ENCODE measurements at regions not wholly inside any gene's neighbourhood (a gene's known extent, or its start where the extent isn't known, plus 50 kb on each side); places are given as distances from the start of the nearest gene placed in this dataset.

DNA sequence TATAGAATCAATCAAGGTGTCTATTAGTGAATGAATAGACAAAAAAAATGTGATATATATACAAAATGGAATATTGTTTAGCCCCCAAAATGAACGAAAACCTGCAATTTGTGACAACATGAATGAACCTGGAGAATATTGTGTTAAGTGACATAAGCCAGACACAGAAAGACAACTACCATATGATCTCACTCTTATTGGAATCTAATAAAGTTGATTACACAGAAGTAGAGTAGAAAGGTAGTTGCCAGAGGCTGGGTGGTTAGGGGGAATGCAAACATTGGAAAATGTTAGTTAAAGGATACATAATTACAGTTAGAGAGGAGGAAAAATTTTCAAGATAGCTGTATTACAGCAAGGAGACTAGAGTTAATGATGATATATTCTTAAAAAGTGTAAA lies 1962.3 kb downstream of the EFNA5 start:
- Histone ChIP-seq H3K9ac (ENCODE audit: low read depth, low read length) (no peak overlapping the region), H3K36me3 (ENCODE audit: insufficient read depth, low read length) (no peaks in the 10 kb centered on the region), H3K4me3 (ENCODE audit: low read length) (no peak overlapping the region), H3K9me3 (ENCODE audit: insufficient read depth, low read depth, low read length) (peaks cover 3% of the 10 kb centered on the region; the same call in 1 of the 2 replicates), H3K27me3 (ENCODE audit: insufficient read depth, low read length) (no peaks in the 10 kb centered on the region), H3K4me1 (ENCODE audit: insufficient read depth, low read length) (0 out of 2 replicates have a peak, but pooled peaks cover 7% of the 10 kb centered on the region), H3K27ac (ENCODE audit: low read depth, low read length) (no peak overlapping the region)
- no CpG with 5 or more reads among the region's 1 CpG for WGBS

DNA sequence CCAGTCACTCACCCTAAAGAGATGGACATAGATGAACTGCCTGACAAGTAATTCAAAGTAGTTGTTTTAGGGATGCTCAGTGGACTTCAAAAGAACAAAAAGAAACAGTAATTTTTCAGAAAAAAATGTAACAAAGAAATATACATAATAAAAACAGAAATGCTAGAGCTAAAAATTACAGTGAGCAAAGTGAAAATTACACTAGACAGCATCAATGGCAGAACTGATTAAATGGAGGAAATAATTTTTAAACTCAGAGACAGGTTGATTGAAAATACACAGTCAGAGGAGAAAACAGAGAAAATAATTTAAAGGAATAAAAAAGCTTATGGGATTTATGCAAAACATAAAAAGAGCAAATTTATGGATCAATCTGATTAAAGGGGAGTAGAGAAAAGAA lies 1968.4 kb downstream of the EFNA5 start:
- no peaks in the 10 kb centered on the region for H3K4me1 ChIP-seq (ENCODE audit: insufficient read depth, low read length)
- H3K27me3 ChIP-seq (ENCODE audit: insufficient read depth, low read length), result no peaks in the 10 kb centered on the region
- H3K27ac ChIP-seq (ENCODE audit: low read depth, low read length), result no peak overlapping the region
- H3K36me3 ChIP-seq (ENCODE audit: insufficient read depth, low read length), result no peaks in the 10 kb centered on the region
- H3K9ac ChIP-seq (ENCODE audit: low read depth, low read length), result no peak overlapping the region
- H3K4me3 ChIP-seq (ENCODE audit: low read length), result no peak overlapping the region
- H3K9me3 ChIP-seq (ENCODE audit: insufficient read depth, low read depth, low read length), result peaks cover 16% of the 10 kb centered on the region; the same call in 1 of the 2 replicates

DNA sequence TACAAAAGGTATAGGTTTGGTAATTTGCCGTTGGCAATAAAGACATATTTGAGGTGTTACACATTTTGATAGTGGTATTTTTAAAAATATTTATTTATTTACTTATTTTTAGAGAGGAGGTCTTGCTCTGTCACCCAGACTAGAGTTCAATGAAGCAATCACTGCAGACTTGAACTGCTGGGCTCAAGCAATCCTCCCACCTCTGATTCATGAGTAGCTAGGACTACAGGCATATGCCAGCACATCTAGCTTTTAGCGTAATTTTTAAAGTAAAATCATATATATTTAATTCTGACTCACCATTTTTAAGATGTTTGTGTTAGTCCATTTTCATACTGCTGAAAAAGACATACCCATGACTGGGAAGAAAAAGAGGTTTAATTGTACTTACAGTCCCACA lies 1974.3 kb downstream of the EFNA5 start:
- no peak overlapping the region for H3K4me3 ChIP-seq (ENCODE audit: low read length)
- WGBS, result 100% methylated on average over 1 of the region's 2 CpGs

DNA sequence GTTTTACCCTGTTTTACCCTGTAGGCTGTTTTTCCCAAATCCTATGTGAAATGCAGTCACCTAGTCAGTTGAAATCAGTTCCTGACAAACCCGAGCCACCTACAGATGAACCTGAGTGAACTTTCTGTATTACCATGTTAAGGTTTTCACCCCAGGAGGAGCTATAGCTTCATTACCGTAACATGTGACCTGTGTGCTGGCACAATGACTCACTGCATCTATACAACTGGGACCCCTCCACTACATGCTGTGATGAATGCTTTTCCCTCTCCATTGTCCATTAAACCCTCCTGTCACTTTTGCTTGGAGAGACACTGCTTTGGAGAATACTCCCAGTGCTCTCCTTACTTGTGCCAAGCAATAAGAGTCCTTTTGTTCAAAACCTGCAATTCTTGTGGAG lies 1974.8 kb downstream of the EFNA5 start:
- Histone ChIP-seq H3K4me3 (ENCODE audit: low read length) (no peak overlapping the region), H3K27me3 (ENCODE audit: insufficient read depth, low read length) (no peaks in the 10 kb centered on the region), H3K9ac (ENCODE audit: low read depth, low read length) (no peak overlapping the region), H3K27ac (ENCODE audit: low read depth, low read length) (no peak overlapping the region), H3K36me3 (ENCODE audit: insufficient read depth, low read length) (no peaks in the 10 kb centered on the region), H3K4me1 (ENCODE audit: insufficient read depth, low read length) (peaks cover 9% of the 10 kb centered on the region; the same call in 1 of the 2 replicates), H3K9me3 (ENCODE audit: insufficient read depth, low read depth, low read length) (no peaks in the 10 kb centered on the region)
- WGBS, result 77% methylated on average over 2 of the region's 2 CpGs

More for the DNA sequence above, 1974.3 kb downstream of the EFNA5 start:
- H3K27me3 ChIP-seq (ENCODE audit: insufficient read depth, low read length), result no peaks in the 10 kb centered on the region
- no peaks in the 10 kb centered on the region for H3K9me3 ChIP-seq (ENCODE audit: insufficient read depth, low read depth, low read length)
- no peak overlapping the region for H3K9ac ChIP-seq (ENCODE audit: low read depth, low read length)
- peaks cover 9% of the 10 kb centered on the region; the same call in 1 of the 2 replicates for H3K4me1 ChIP-seq (ENCODE audit: insufficient read depth, low read length)
- no peak overlapping the region for H3K27ac ChIP-seq (ENCODE audit: low read depth, low read length)
- H3K36me3 ChIP-seq (ENCODE audit: insufficient read depth, low read length), result no peaks in the 10 kb centered on the region

DNA sequence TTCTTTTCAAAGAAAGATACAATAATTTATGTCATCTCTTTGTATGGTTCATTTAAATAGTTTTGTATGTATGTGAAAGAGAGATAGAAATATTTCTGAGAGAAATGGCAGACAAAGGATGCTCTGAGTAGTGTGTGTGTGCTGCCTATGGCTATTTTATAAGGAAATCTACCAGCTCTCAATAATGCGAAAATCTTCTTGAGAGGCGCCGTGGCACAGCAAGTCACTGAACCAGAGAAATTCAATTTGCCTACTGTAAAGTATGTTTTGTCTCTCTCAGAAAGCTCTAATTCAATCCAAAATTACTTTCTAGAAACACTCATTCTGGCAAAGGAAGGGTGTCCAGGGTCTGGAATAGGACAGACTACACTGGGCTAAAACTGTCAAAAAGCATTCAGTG lies 1981.1 kb downstream of the EFNA5 start:
- H3K4me3 ChIP-seq (ENCODE audit: low read length), result no peak overlapping the region
- WGBS, result 97% methylated on average over 3 of the region's 3 CpGs
- no peak overlapping the region for H3K27ac ChIP-seq (ENCODE audit: low read depth, low read length)
- H3K9me3 ChIP-seq (ENCODE audit: insufficient read depth, low read depth, low read length), result no peaks in the 10 kb centered on the region
- H3K27me3 ChIP-seq (ENCODE audit: insufficient read depth, low read length), result no peaks in the 10 kb centered on the region
- no peak overlapping the region for H3K9ac ChIP-seq (ENCODE audit: low read depth, low read length)
- peaks cover 31% of the 10 kb centered on the region for H3K4me1 ChIP-seq (ENCODE audit: insufficient read depth, low read length)
- H3K36me3 ChIP-seq (ENCODE audit: insufficient read depth, low read length), result no peaks in the 10 kb centered on the region

DNA sequence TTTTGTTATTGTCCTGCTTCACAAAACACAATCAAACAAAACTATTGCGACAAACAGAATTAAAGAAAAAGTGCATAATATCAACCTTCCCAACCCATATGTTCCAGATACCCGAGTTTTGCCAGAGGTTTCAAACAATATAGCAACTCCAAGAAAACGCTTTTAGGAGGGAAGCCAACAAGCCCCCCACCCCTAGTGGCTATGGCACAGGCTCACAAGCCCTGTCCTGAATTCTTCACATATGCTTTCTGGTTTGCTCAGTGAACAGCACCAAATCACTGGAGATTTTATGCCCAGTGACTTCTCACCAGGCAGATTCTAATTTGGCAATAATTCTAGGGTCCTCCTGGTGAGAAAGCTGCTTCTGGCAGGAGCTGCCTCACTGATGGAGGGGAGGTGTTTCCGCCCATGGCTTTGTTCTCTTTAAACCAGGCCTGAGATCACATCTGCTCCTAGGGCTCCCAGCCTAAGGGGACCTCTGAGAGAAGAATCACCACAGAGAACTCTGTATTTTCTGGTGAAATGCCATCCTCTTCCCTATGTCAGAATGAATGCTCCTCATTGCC lies 1982.4 kb downstream of the EFNA5 start:
- H3K4me3 ChIP-seq (ENCODE audit: low read length), result no peak overlapping the region
- peaks cover 31% of the 10 kb centered on the region for H3K4me1 ChIP-seq (ENCODE audit: insufficient read depth, low read length)
- 80% methylated on average over 4 of the region's 4 CpGs for WGBS
- no peaks in the 10 kb centered on the region for H3K9me3 ChIP-seq (ENCODE audit: insufficient read depth, low read depth, low read length)
- H3K27ac ChIP-seq (ENCODE audit: low read depth, low read length), result peak overlapping the region; percentile 46; the same call in 1 of the 2 replicates
- no peaks in the 10 kb centered on the region for H3K27me3 ChIP-seq (ENCODE audit: insufficient read depth, low read length)
- H3K9ac ChIP-seq (ENCODE audit: low read depth, low read length), result no peak overlapping the region
- no peaks in the 10 kb centered on the region for H3K36me3 ChIP-seq (ENCODE audit: insufficient read depth, low read length)

DNA sequence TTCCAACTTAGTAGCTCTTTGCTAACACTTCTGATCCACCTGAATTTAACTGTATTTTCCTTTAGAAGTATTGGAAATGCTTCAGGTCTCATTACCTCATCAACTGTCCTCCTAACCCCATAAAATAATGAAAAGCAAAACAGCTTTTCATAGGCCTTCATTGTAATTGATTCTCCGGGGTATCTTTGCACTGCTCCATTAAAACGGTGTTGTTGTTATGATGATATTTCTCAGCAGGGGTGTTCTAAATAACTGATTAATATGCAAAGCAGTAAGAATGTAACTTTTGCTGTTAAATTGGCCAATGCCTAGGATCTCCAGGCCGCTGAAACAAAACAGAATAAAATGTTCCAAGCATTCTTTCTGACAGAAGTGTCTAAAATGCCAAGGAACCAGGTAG lies 1983.2 kb downstream of the EFNA5 start:
- Histone ChIP-seq H3K27me3 (ENCODE audit: insufficient read depth, low read length) (no peaks in the 10 kb centered on the region), H3K9me3 (ENCODE audit: insufficient read depth, low read depth, low read length) (no peaks in the 10 kb centered on the region), H3K4me1 (ENCODE audit: insufficient read depth, low read length) (peaks cover 31% of the 10 kb centered on the region), H3K27ac (ENCODE audit: low read depth, low read length) (peak overlapping the region; percentile 54; the same call in 1 of the 2 replicates), H3K4me3 (ENCODE audit: low read length) (0 out of 2 replicates have a peak overlapping the region, but pooled peaks have one; percentile 18), H3K36me3 (ENCODE audit: insufficient read depth, low read length) (no peaks in the 10 kb centered on the region), H3K9ac (ENCODE audit: low read depth, low read length) (no peak overlapping the region)
- 45% methylated on average over 3 of the region's 3 CpGs for WGBS

DNA sequence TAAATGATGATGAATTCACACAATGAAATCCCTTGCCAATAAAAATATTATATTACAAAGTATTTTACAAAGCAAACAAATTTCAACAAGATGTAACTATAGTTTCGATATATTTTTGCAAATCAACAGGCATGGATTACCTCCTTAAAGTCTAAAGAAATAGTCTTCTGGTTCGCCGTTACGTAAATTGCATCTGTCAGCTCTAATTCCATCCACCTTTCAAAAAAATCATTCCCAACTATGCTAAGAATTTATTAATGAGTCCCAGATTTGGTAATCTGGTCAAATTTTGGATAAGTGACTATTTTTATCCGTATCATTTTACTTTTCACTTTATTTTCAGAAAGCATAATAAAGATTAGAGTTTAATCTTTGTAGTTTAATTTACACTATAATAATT lies 1984.9 kb downstream of the EFNA5 start:
- H3K27me3 ChIP-seq (ENCODE audit: insufficient read depth, low read length), result no peaks in the 10 kb centered on the region
- WGBS, result 98% methylated on average over 4 of the region's 5 CpGs

DNA sequence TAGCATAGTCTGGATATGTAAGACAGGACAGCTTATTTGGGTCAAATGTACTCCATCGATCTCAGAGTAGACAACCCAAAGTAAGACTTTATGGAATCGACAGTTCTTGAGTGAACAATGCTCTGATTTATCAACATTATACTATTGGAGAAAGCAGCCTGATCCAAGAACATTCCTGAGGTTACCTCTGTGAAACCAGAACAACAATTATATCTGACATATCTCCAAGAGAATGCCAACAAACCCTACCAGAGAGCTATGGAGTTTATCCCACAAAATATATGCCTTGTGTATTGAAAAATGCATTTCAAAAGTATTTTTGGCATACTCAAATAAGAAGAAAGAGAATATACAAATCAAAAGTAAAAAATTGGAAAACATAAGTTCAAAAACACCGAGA lies 1985.9 kb downstream of the EFNA5 start:
- 97% methylated on average over 2 of the region's 3 CpGs for WGBS
- no peaks in the 10 kb centered on the region for H3K27me3 ChIP-seq (ENCODE audit: insufficient read depth, low read length)
- no peaks in the 10 kb centered on the region for H3K9me3 ChIP-seq (ENCODE audit: insufficient read depth, low read depth, low read length)
- peaks cover 31% of the 10 kb centered on the region for H3K4me1 ChIP-seq (ENCODE audit: insufficient read depth, low read length)
- no peak overlapping the region for H3K9ac ChIP-seq (ENCODE audit: low read depth, low read length)
- no peaks in the 10 kb centered on the region for H3K36me3 ChIP-seq (ENCODE audit: insufficient read depth, low read length)
- H3K4me3 ChIP-seq (ENCODE audit: low read length), result no peak overlapping the region
- no peak overlapping the region for H3K27ac ChIP-seq (ENCODE audit: low read depth, low read length)

More for the DNA sequence above, 1984.9 kb downstream of the EFNA5 start:
- Histone ChIP-seq H3K9me3 (ENCODE audit: insufficient read depth, low read depth, low read length) (no peaks in the 10 kb centered on the region), H3K4me3 (ENCODE audit: low read length) (no peak overlapping the region), H3K9ac (ENCODE audit: low read depth, low read length) (no peak overlapping the region), H3K4me1 (ENCODE audit: insufficient read depth, low read length) (peaks cover 31% of the 10 kb centered on the region), H3K36me3 (ENCODE audit: insufficient read depth, low read length) (no peaks in the 10 kb centered on the region), H3K27ac (ENCODE audit: low read depth, low read length) (no peak overlapping the region)

DNA sequence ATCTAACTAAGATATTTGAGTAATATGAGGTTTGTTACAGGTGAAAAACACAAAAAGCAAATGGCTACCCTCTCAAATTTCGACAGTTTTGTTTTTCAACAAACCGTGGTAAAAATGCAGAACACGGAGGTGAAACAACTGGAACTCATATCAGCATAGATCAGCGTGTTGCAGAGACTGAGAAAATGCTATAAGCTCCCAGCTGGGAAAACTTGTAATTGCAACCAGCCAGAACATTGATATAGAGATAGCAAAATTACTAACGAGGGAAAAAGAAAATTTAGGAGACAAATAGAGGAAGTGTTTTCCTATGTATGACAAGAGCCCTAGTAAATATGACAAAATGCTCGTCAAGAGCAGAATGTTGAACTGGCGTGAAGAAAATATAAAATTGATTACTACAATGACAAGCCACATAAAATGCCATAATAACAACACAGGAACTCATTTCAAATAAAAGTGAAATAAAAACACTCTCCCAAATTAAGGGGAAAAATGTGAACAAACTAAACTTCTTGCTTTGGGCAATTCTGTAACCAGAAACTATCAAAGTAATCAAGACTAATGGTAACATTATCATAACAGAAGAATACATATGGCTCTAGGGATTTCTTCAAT lies 1989.8 kb downstream of the EFNA5 start:
- H3K9ac ChIP-seq (ENCODE audit: low read depth, low read length), result no peak overlapping the region
- H3K36me3 ChIP-seq (ENCODE audit: insufficient read depth, low read length), result no peaks in the 10 kb centered on the region
- no peak overlapping the region for H3K4me3 ChIP-seq (ENCODE audit: low read length)
- 91% methylated on average over 7 of the region's 7 CpGs for WGBS
- H3K4me1 ChIP-seq (ENCODE audit: insufficient read depth, low read length), result peaks cover 3% of the 10 kb centered on the region; the same call in 1 of the 2 replicates
- no peaks in the 10 kb centered on the region for H3K27me3 ChIP-seq (ENCODE audit: insufficient read depth, low read length)
- H3K27ac ChIP-seq (ENCODE audit: low read depth, low read length), result no peak overlapping the region
- H3K9me3 ChIP-seq (ENCODE audit: insufficient read depth, low read depth, low read length), result no peaks in the 10 kb centered on the region

DNA sequence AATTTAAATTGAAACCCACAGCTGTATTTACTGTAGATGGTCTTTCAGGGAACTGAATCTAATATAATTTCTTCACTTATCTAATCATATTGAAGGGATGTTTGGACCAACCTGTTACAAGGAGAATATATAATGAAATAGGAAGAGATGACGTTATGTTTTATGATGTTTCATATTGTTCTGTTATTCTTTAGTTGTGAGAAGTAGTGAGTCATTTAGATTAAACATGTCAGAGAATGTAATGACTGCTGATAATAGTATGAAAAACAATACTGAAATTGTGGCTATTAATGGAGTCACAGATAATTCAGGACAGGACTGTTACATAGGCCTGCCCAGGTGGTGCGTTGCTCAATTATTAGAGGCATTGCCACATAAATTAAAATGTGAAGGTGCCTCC lies 1993.4 kb downstream of the EFNA5 start:
- H3K9ac ChIP-seq (ENCODE audit: low read depth, low read length), result no peak overlapping the region
- no peaks in the 10 kb centered on the region for H3K36me3 ChIP-seq (ENCODE audit: insufficient read depth, low read length)
- 96% methylated on average over 2 of the region's 2 CpGs for WGBS
- H3K4me1 ChIP-seq (ENCODE audit: insufficient read depth, low read length), result no peaks in the 10 kb centered on the region
- no peak overlapping the region for H3K27ac ChIP-seq (ENCODE audit: low read depth, low read length)
- H3K4me3 ChIP-seq (ENCODE audit: low read length), result no peak overlapping the region
- no peaks in the 10 kb centered on the region for H3K9me3 ChIP-seq (ENCODE audit: insufficient read depth, low read depth, low read length)
- H3K27me3 ChIP-seq (ENCODE audit: insufficient read depth, low read length), result no peaks in the 10 kb centered on the region

Measured in HUES64 (cell line).